Fibroblast of lung (primary cell): ENCODE measurements at regions not wholly inside any gene's neighbourhood (a gene's known extent, or its start where the extent isn't known, plus 50 kb on each side); places are given as distances from the start of the nearest gene placed in this dataset.
A peak's percentile ranks its signal among the peaks of the same experiment; 100 is the strongest.

ENCODE experiments used
- DNase-seq, 2 donors: peaks; one replicate each; pipeline versions ENCODE4 v3.0.0 to v3.0.0-alpha.2; 2010; ENCODE audit warnings: low read depth in 2 of 2
- H2AFZ ChIP-seq: 2 replicates; pipeline ENCODE4 v1.5.1; 2012; ENCODE audit warnings: low read length, control low read depth, inconsistent platforms
- H3K27ac ChIP-seq: 2 replicates; pipeline ENCODE4 v1.5.1; 2011; ENCODE audit warnings: low read length, control low read depth; ENCODE audit not compliant: insufficient read depth
- H3K27me3 ChIP-seq: 2 replicates; pipeline ENCODE4 v1.5.1; 2011; ENCODE audit warnings: mild to moderate bottlenecking, low read length; ENCODE audit not compliant: control insufficient read depth, insufficient read depth
- H3K36me3 ChIP-seq: 2 replicates; pipeline ENCODE4 v1.5.1; 2011; ENCODE audit warnings: low read length; ENCODE audit not compliant: control insufficient read depth, insufficient read depth
- H3K4me1 ChIP-seq: 2 replicates; pipeline ENCODE4 v1.5.1; 2011; ENCODE audit warnings: low read length; ENCODE audit not compliant: control insufficient read depth, insufficient read depth; ENCODE audit errors: extremely low read depth
- H3K4me2 ChIP-seq: 2 replicates; pipeline ENCODE4 v1.5.1; 2011; ENCODE audit warnings: low read length, control low read depth; ENCODE audit not compliant: insufficient read depth; ENCODE audit errors: extremely low read depth
- H3K4me3 ChIP-seq, 4 experiments: fragments of 200-600 bp in 1 of 4; sonication (generic) in 1 of 4; replicated peaks in 1 of 4; 2 replicates each; pipeline ENCODE4 v1.5.1; 2011 to 2016; ENCODE audit warnings: low read length in 4 of 4, low read depth in 3 of 4, mild to moderate bottlenecking in 3 of 4, control low read depth in 2 of 4, inconsistent platforms in 1 of 4, mixed read lengths in 1 of 4; ENCODE audit not compliant: insufficient read depth in 1 of 4; ENCODE audit errors: control extremely low read depth in 1 of 4
- H3K79me2 ChIP-seq: 2 replicates; pipeline ENCODE4 v1.5.1; 2012; ENCODE audit warnings: mild to moderate bottlenecking, low read length, inconsistent platforms; ENCODE audit not compliant: control insufficient read depth, insufficient read depth
- H3K9ac ChIP-seq: 2 replicates; pipeline ENCODE4 v1.5.1; 2011; ENCODE audit warnings: mild to moderate bottlenecking, low read length, control low read depth; ENCODE audit not compliant: insufficient read depth
- H3K9me3 ChIP-seq: 2 replicates; pipeline ENCODE4 v1.5.1; 2012; ENCODE audit warnings: low read depth, low read length; ENCODE audit not compliant: control insufficient read depth, insufficient read depth
- H4K20me1 ChIP-seq: 2 replicates; pipeline ENCODE4 v1.5.1; 2011; ENCODE audit warnings: low read length; ENCODE audit not compliant: control insufficient read depth, insufficient read depth; ENCODE audit errors: extremely low read depth
- EZH2 ChIP-seq: IDR thresholded peaks from 2 replicates; pipeline ENCODE4 v1.5.1; 2012; ENCODE audit warnings: low read length, control low read depth, mild to moderate bottlenecking; ENCODE audit errors: missing control alignments
- TF ChIP-seq, protein P1 (sequence below), 2 donors: IDR thresholded peaks in 1 of 2; conservative IDR thresholded peaks in 1 of 2; 1 replicate in 1 of 2; 2 replicates in 1 of 2; pipeline ENCODE4 v1.5.1; 2011 to 2012; ENCODE audit warnings: low read length in 2 of 2, control low read depth in 1 of 2, inconsistent platforms in 1 of 2, low read depth in 1 of 2, mild to moderate bottlenecking in 1 of 2

DNA sequence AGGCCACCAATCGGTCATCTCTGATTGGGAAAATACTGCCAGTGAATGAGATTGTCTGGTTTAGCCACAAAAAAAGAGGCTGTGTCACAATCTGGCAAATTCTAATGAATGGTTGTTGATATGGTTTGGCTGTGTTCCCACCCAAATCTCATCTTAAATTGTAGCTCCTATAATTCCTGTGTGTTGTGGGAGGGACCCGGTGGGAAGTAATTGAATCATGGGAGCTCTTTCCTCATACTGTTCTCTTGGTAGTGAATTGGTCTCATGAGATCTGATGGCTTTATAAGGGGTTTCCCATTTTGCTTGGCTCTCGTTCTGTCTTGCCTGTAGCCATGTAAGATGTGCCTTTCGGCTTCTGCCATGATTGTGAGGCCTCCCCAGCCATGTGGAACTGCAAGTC lies 838.3 kb downstream of the SLC4A3 start:
- Histone ChIP-seq H4K20me1 (no peaks in the 10 kb centered on the region), H3K27ac (no peak overlapping the region), H3K4me1 (no peaks in the 10 kb centered on the region), H3K79me2 (no peaks in the 10 kb centered on the region), H3K27me3 (no peaks in the 10 kb centered on the region), H3K9me3 (no peaks in the 10 kb centered on the region), H2AFZ (no peak overlapping the region), H3K9ac (no peak overlapping the region), H3K36me3 (no peaks in the 10 kb centered on the region), H3K4me2 (no peak overlapping the region), H3K4me3 (no peak overlapping the region)
- TF ChIP-seq, protein P1, sequence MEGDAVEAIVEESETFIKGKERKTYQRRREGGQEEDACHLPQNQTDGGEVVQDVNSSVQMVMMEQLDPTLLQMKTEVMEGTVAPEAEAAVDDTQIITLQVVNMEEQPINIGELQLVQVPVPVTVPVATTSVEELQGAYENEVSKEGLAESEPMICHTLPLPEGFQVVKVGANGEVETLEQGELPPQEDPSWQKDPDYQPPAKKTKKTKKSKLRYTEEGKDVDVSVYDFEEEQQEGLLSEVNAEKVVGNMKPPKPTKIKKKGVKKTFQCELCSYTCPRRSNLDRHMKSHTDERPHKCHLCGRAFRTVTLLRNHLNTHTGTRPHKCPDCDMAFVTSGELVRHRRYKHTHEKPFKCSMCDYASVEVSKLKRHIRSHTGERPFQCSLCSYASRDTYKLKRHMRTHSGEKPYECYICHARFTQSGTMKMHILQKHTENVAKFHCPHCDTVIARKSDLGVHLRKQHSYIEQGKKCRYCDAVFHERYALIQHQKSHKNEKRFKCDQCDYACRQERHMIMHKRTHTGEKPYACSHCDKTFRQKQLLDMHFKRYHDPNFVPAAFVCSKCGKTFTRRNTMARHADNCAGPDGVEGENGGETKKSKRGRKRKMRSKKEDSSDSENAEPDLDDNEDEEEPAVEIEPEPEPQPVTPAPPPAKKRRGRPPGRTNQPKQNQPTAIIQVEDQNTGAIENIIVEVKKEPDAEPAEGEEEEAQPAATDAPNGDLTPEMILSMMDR (conservative IDR thresholded peaks at IDR 0.05 in 1 of 2, IDR thresholded peaks at IDR 0.05 in 1 of 2; ENCODE audit: low read depth in 1 of 2, low read length in 2 of 2): no peak
- no peak for TF ChIP-seq EZH2
- DNase-seq: peak in 1 of 2 donors; percentile 51

DNA sequence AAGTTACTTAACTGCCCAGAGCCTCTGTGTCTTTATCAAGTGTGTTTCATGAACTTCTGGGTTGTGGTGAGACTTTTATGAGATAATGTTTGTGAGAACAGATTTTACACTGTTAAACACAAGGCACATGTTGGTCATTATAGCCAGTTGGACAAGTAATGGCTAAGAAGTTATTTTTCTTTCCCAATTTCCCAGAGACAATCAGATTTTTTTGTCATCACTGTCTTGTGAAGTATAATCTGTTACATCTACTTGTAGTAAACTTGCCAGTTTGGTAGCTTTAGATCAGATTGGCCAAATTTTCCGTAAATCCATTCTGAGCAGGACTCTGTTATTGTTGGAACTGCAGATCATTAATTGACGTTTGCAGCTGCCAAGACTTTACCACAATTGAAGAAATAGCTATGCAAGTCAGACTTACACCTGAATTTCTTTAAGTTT lies 838.8 kb downstream of the SLC4A3 start:
- H3K79me2 ChIP-seq: no peaks in the 10 kb centered on the region
- no peaks in the 10 kb centered on the region for H3K36me3 ChIP-seq
- no peaks in the 10 kb centered on the region for H4K20me1 ChIP-seq
- peak; percentile 9 to 88 for DNase-seq
- no peak overlapping the region for H3K9ac ChIP-seq
- TF ChIP-seq EZH2: no peak
- TF ChIP-seq, protein P1 (conservative IDR thresholded peaks at IDR 0.05 in 1 of 2, IDR thresholded peaks at IDR 0.05 in 1 of 2; ENCODE audit: low read depth in 1 of 2, low read length in 2 of 2): no peak
- H3K27ac ChIP-seq: no peak overlapping the region
- no peak overlapping the region for H3K4me2 ChIP-seq
- no peak overlapping the region for H2AFZ ChIP-seq
- no peak overlapping the region for H3K4me3 ChIP-seq
- no peaks in the 10 kb centered on the region for H3K4me1 ChIP-seq
- no peaks in the 10 kb centered on the region for H3K27me3 ChIP-seq
- H3K9me3 ChIP-seq: no peaks in the 10 kb centered on the region

DNA sequence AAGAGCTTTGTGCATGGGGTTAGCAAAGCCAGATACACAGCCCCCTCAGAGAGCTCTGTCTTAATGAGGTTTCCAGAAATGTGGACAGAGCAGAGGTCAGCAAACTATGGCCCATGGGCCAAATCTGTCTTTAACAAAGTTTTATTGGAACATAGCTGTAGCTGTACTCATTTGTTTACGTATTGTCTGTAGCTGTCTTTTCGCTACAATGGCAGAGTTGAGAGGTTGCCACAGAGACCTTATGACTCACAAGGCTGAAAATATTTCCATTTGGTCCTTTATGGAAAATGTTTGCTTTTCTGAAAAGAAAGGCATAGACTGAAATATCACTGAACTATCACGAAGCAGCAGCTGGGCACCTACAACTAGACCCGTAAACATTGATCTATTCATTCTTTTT lies 841.8 kb downstream of the SLC4A3 start:
- TF ChIP-seq, protein P1 (conservative IDR thresholded peaks at IDR 0.05 in 1 of 2, IDR thresholded peaks at IDR 0.05 in 1 of 2; ENCODE audit: low read depth in 1 of 2, low read length in 2 of 2): no peak
- TF ChIP-seq EZH2: no peak
- Histone ChIP-seq H3K79me2 (no peaks in the 10 kb centered on the region), H3K27ac (no peak overlapping the region), H3K4me1 (no peaks in the 10 kb centered on the region), H3K9me3 (no peaks in the 10 kb centered on the region), H3K27me3 (no peaks in the 10 kb centered on the region), H4K20me1 (no peaks in the 10 kb centered on the region), H3K9ac (no peak overlapping the region), H3K4me3 (no peak overlapping the region), H3K4me2 (no peak overlapping the region), H3K36me3 (no peaks in the 10 kb centered on the region), H2AFZ (no peak overlapping the region)
- peak; percentile 72 to 82 for DNase-seq
